ENCODE measurements at regions not wholly inside any gene's neighbourhood (a gene's known extent, or its start where the extent isn't known, plus 50 kb on each side); places are given as distances from the start of the nearest gene placed in this dataset.

- no peak for TF ChIP-seq CTCF (IDR thresholded peaks at IDR 0.05; ENCODE audit: borderline replicate concordance, extremely low read depth, insufficient read depth)
- H3K9ac ChIP-seq (ENCODE audit: low read length in 3 of 3), result no peak overlapping the region
- intact Hi-C loops (cut with DNase I), result no loop called here
- H3K36me3 ChIP-seq (ENCODE audit: control insufficient read depth in 2 of 3, insufficient read depth in 3 of 3, low read length in 3 of 3), result no peaks in the 10 kb centered on the region
- no peaks in the 10 kb centered on the region for H3K27me3 ChIP-seq (ENCODE audit: control insufficient read depth, insufficient read depth, low read length)
- no peaks in the 10 kb centered on the region for H3K4me1 ChIP-seq (ENCODE audit: control insufficient read depth in 2 of 3, insufficient read depth in 2 of 3, low read depth in 1 of 3, low read length in 3 of 3)
- H3K27ac ChIP-seq (ENCODE audit: low read depth in 2 of 2, low read length in 2 of 2), result no peak overlapping the region
- no peak overlapping the region for H3K4me3 ChIP-seq (ENCODE audit: low read length in 3 of 3)
- FAIRE-seq (no peak), DNase-seq (no peak)
- no peaks in the 10 kb centered on the region for H3K9me3 ChIP-seq (ENCODE audit: control insufficient read depth in 2 of 3, insufficient read depth in 1 of 3, low read length in 3 of 3)
Measured at GRCh38 chr1:76770979-76771378, 96.3 kb upstream of the ST6GALNAC5 start.

- H3K27me3 ChIP-seq (ENCODE audit: control insufficient read depth, insufficient read depth, low read length), result no peaks in the 10 kb centered on the region
- FAIRE-seq (no peak), DNase-seq (no peak)
- H3K4me1 ChIP-seq (ENCODE audit: control insufficient read depth in 2 of 3, insufficient read depth in 2 of 3, low read depth in 1 of 3, low read length in 3 of 3), result no peaks in the 10 kb centered on the region
- no peak for TF ChIP-seq CTCF (IDR thresholded peaks at IDR 0.05; ENCODE audit: borderline replicate concordance, extremely low read depth, insufficient read depth)
- H3K27ac ChIP-seq (ENCODE audit: low read depth in 2 of 2, low read length in 2 of 2), result no peak overlapping the region
- H3K36me3 ChIP-seq (ENCODE audit: control insufficient read depth in 2 of 3, insufficient read depth in 3 of 3, low read length in 3 of 3), result no peaks in the 10 kb centered on the region
- no peaks in the 10 kb centered on the region for H3K9me3 ChIP-seq (ENCODE audit: control insufficient read depth in 2 of 3, insufficient read depth in 1 of 3, low read length in 3 of 3)
- no peak overlapping the region for H3K9ac ChIP-seq (ENCODE audit: low read length in 3 of 3)
- no peak overlapping the region for H3K4me3 ChIP-seq (ENCODE audit: low read length in 3 of 3)
- intact Hi-C loops (cut with DNase I), result no loop called here
Measured at GRCh38 chr1:76781447-76781846, 85.8 kb upstream of the ST6GALNAC5 start.

GRCh38 chr1:76782809-76783208 lies 84.5 kb upstream of the ST6GALNAC5 start:
- DNase-seq (peak in 1 of 5 donors; percentile 33), FAIRE-seq (no peak)
- TF ChIP-seq CTCF (IDR thresholded peaks at IDR 0.05; ENCODE audit: borderline replicate concordance, extremely low read depth, insufficient read depth), result no peak
- Histone ChIP-seq H3K36me3 (ENCODE audit: control insufficient read depth in 2 of 3, insufficient read depth in 3 of 3, low read length in 3 of 3) (no peaks in the 10 kb centered on the region), H3K4me1 (ENCODE audit: control insufficient read depth in 2 of 3, insufficient read depth in 2 of 3, low read depth in 1 of 3, low read length in 3 of 3) (no peaks in the 10 kb centered on the region), H3K9ac (ENCODE audit: low read length in 3 of 3) (no peak overlapping the region), H3K9me3 (ENCODE audit: control insufficient read depth in 2 of 3, insufficient read depth in 1 of 3, low read length in 3 of 3) (no peaks in the 10 kb centered on the region), H3K27ac (ENCODE audit: low read depth in 2 of 2, low read length in 2 of 2) (no peak overlapping the region), H3K27me3 (ENCODE audit: control insufficient read depth, insufficient read depth, low read length) (no peaks in the 10 kb centered on the region), H3K4me3 (ENCODE audit: low read length in 3 of 3) (no peak overlapping the region)
- intact Hi-C loops (cut with DNase I), result no loop called here

- intact Hi-C loops (cut with DNase I), result no loop called here
- Histone ChIP-seq H3K4me1 (ENCODE audit: control insufficient read depth in 2 of 3, insufficient read depth in 2 of 3, low read depth in 1 of 3, low read length in 3 of 3) (no peaks in the 10 kb centered on the region), H3K9me3 (ENCODE audit: control insufficient read depth in 2 of 3, insufficient read depth in 1 of 3, low read length in 3 of 3) (no peaks in the 10 kb centered on the region), H3K27ac (ENCODE audit: low read depth in 2 of 2, low read length in 2 of 2) (no peak overlapping the region), H3K27me3 (ENCODE audit: control insufficient read depth, insufficient read depth, low read length) (no peaks in the 10 kb centered on the region), H3K4me3 (ENCODE audit: low read length in 3 of 3) (no peak overlapping the region), H3K9ac (ENCODE audit: low read length in 3 of 3) (no peak overlapping the region), H3K36me3 (ENCODE audit: control insufficient read depth in 2 of 3, insufficient read depth in 3 of 3, low read length in 3 of 3) (no peaks in the 10 kb centered on the region)
- DNase-seq, result no peak
- TF ChIP-seq CTCF (IDR thresholded peaks at IDR 0.05; ENCODE audit: borderline replicate concordance, extremely low read depth, insufficient read depth), result no peak
- FAIRE-seq, result no peak
Measured at GRCh38 chr1:76784502-76784901, 82.8 kb upstream of the ST6GALNAC5 start.
